HepG2 (cell line): ENCODE measurements at regions not wholly inside any gene's neighbourhood (a gene's known extent, or its start where the extent isn't known, plus 50 kb on each side); places are given as distances from the start of the nearest gene placed in this dataset.

Experiments
- ATAC-seq: fragments of 200-7000 bp; cut with Tn5 transposase; 3 replicates; pipeline ENCODE4 v1.9.1; 2020; ENCODE audit warnings: mild to moderate bottlenecking, moderate library complexity
- BruUV-seq: library from RNA; stranded (reverse); fragments of 400-500 nt; replicated peaks from 2 replicates; lab custom pipeline; 2021; lab: Mats Ljungman, UMichigan
- CTCF ChIA-PET: fragments of 300-600 bp; formaldehyde crosslinking; extraction: SDS; loops from one replicate; lab custom pipeline; 2021; ENCODE audit warnings: low total read pairs, inconsistent platforms, low intra/inter-chr PET ratio; lab: Yijun Ruan, JAX
- POLR2A ChIA-PET: fragments of 350-600 bp; sonication (Branson Sonifier 250); formaldehyde crosslinking; loops from one replicate; lab custom pipeline; 2020; ENCODE audit warnings: antibody characterized with exemption, inconsistent platforms; lab: Yijun Ruan, JAX
- DNase-seq: peaks from one replicate; pipeline ENCODE4 v3.0.0-alpha.2; 2015; ENCODE audit warnings: low spot score
- FAIRE-seq: peaks from 3 replicates; lab custom pipeline; 2011; peaks lifted over from hg19 to GRCh38; lab: Jason Lieb, UNC
- H2AFZ ChIP-seq: one replicate; pipeline ENCODE4 v1.6.1; 2011; ENCODE audit warnings: low read length, inconsistent platforms
- H3K27ac ChIP-seq: fragments of 300-600 bp; 3 replicates; pipeline ENCODE4 v1.8.0; 2011; ENCODE audit warnings: mixed run types, mild to moderate bottlenecking, mixed read lengths, low read length, inconsistent platforms; ENCODE audit not compliant: insufficient read depth; ENCODE audit errors: extremely low read length
- H3K27me3 ChIP-seq, 2 experiments: fragments of 200-600 bp in 1 of 2; 2 replicates in 1 of 2; 3 replicates in 1 of 2; pipeline versions ENCODE4 v1.6.0 to v1.8.0; 2011; ENCODE audit warnings: low read length in 2 of 2, mild to moderate bottlenecking in 2 of 2, moderate library complexity in 2 of 2, inconsistent platforms in 1 of 2; ENCODE audit not compliant: insufficient read depth in 2 of 2, control insufficient read depth in 1 of 2
- H3K36me3 ChIP-seq, 2 experiments: fragments of 200-600 bp in 1 of 2; replicated peaks in 1 of 2; 2 replicates in 1 of 2; 3 replicates in 1 of 2; pipeline versions ENCODE4 v1.5.1 to v1.8.0; 2011; ENCODE audit warnings: low read length in 2 of 2, inconsistent platforms in 1 of 2; ENCODE audit not compliant: insufficient read depth in 2 of 2, control insufficient read depth in 1 of 2
- H3K4me1 ChIP-seq: 2 replicates; pipeline ENCODE4 v1.5.1; 2012; ENCODE audit warnings: low read length, inconsistent platforms; ENCODE audit not compliant: insufficient read depth
- H3K4me2 ChIP-seq: 2 replicates; pipeline ENCODE4 v1.6.0; 2011; ENCODE audit warnings: low read depth, low read length, inconsistent platforms
- H3K4me3 ChIP-seq, 3 experiments: fragments of 200-600 bp in 1 of 3; sonication (generic), shearing (Covaris generic) in 1 of 3; replicated peaks in 1 of 3; 2 replicates each; pipeline ENCODE4 v1.5.1; 2011 to 2016; ENCODE audit warnings: low read length in 3 of 3, inconsistent platforms in 2 of 3, low read depth in 2 of 3, mild to moderate bottlenecking in 2 of 3, control low read depth in 1 of 3, mixed read lengths in 1 of 3; ENCODE audit not compliant: insufficient read depth in 1 of 3
- H3K79me2 ChIP-seq: one replicate; pipeline ENCODE4 v1.6.1; 2011; ENCODE audit warnings: low read length, inconsistent platforms; ENCODE audit not compliant: insufficient read depth
- H3K9ac ChIP-seq: 2 replicates; pipeline ENCODE4 v1.6.0; 2011; ENCODE audit warnings: mild to moderate bottlenecking, low read depth, low read length, inconsistent platforms; ENCODE audit not compliant: insufficient read depth
- H3K9me3 ChIP-seq: 2 replicates; pipeline ENCODE4 v1.5.1; 2012; ENCODE audit warnings: mild to moderate bottlenecking, low read length
- H4K20me1 ChIP-seq: 2 replicates; pipeline ENCODE4 v1.6.0; 2011; ENCODE audit warnings: inconsistent platforms, mild to moderate bottlenecking, low read length, moderate library complexity; ENCODE audit not compliant: insufficient read depth
- SKI ChIP-seq: fragments of 450-650 bp; IDR thresholded peaks from one replicate; pipeline ENCODE4 v1.6.1; 2018; ENCODE audit warnings: mild to moderate bottlenecking; ENCODE audit not compliant: partially characterized antibody
- XBP1 ChIP-seq: sonication (generic); formaldehyde crosslinking; IDR thresholded peaks from 2 replicates; pipeline ENCODE4 v1.5.0; 2020; ENCODE audit warnings: missing genetic modification reagents
- ZNF136 ChIP-seq: sonication (generic); formaldehyde crosslinking; IDR thresholded peaks from 2 replicates; pipeline ENCODE4 v1.8.1; 2022; ENCODE audit warnings: low read depth, mild to moderate bottlenecking, moderate library complexity, missing genetic modification reagents
- ZNF644 ChIP-seq: IDR thresholded peaks from 2 replicates; pipeline ENCODE4 v1.6.1; 2016; ENCODE audit warnings: low read depth
- WGBS: methylation state at CpG from one replicate; pipeline ENCODE4 v1.1.6; 2017; ENCODE audit warnings: low lambda C conversion rate; 5-methylcytosine and 5-hydroxymethylcytosine counted together
- in situ Hi-C: cut with HindIII; loops from 2 replicates; pipeline ENCODE4 v1.10.0; 2017; ENCODE audit warnings: low pct_unique_long_range_greater_than_20kb; ENCODE audit not compliant: extremely low pct_ligation_motif_present
- intact Hi-C: fragments of 100-400 bp; cut with micrococcal nuclease; formaldehyde crosslinking; loops from one replicate; pipeline ENCODE4 v1.10.0; 2022; ENCODE audit not compliant: unreplicated experiment
- TF ChIP-seq, protein P1 (sequence below): sonication (generic); formaldehyde crosslinking; conservative IDR thresholded peaks from 2 replicates; pipeline ENCODE4 v1.4.0; 2020; ENCODE audit warnings: missing genetic modification reagents
- TF ChIP-seq, protein P2 (sequence below): sonication (generic); formaldehyde crosslinking; IDR thresholded peaks from 2 replicates; pipeline ENCODE4 v1.5.1; 2020; ENCODE audit warnings: missing genetic modification reagents, mild to moderate bottlenecking, borderline replicate concordance

DNA sequence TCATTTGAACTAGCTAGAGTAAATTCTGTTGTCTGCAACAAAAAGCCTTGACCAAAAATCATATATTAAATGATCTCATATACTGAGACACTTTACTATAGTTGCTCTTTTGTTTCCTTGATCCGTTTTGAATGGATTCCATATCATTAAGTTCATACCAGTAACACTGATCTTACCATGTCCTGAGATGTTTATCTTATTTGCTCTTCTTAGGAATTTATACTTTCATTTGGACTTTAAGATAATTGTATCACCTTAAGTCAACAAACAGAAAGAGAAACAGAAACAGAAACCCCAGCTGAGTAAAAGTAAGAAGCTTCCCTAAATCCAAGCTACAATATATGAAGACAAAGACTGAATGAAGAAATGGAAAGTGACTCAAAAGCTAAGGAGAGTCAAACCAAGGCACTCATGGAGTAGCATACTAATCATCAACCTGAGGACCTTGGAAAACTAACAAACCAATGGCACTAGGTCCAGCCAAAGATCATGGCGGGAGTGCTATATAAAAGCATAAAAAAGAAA lies 106.5 kb upstream of the COX10 start:
- 57% methylated on average over 2 of the region's 2 CpGs for WGBS

More for the DNA sequence above, 106.5 kb upstream of the COX10 start:
- no peaks in the 10 kb centered on the region for H4K20me1 ChIP-seq
- CTCF ChIA-PET: no interaction called here
- no peaks in the 10 kb centered on the region for H3K9me3 ChIP-seq
- H3K27me3 ChIP-seq: no peaks in the 10 kb centered on the region
- H3K79me2 ChIP-seq: no peaks in the 10 kb centered on the region
- no TSS peak for BruUV-seq
- no peak overlapping the region for H2AFZ ChIP-seq
- in situ Hi-C loops: no loop called here
- no peaks in the 10 kb centered on the region; the same call in 1 of the 2 replicates for H3K4me1 ChIP-seq
- no peak for FAIRE-seq
- intact Hi-C loops: no loop called here
- POLR2A ChIA-PET: no interaction called here
- no peak for DNase-seq
- no peak overlapping the region for H3K9ac ChIP-seq
- ATAC-seq: no peak
- TF ChIP-seq SKI (no peak), ZNF136 (CRISPR knock-in tag) (no peak), XBP1 (CRISPR knock-in tag) (no peak), ZNF644 (CRISPR knock-in tag) (no peak)
- TF ChIP-seq, protein P1, sequence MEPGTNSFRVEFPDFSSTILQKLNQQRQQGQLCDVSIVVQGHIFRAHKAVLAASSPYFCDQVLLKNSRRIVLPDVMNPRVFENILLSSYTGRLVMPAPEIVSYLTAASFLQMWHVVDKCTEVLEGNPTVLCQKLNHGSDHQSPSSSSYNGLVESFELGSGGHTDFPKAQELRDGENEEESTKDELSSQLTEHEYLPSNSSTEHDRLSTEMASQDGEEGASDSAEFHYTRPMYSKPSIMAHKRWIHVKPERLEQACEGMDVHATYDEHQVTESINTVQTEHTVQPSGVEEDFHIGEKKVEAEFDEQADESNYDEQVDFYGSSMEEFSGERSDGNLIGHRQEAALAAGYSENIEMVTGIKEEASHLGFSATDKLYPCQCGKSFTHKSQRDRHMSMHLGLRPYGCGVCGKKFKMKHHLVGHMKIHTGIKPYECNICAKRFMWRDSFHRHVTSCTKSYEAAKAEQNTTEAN (CRISPR knock-in tag): no peak
- TF ChIP-seq, protein P2, sequence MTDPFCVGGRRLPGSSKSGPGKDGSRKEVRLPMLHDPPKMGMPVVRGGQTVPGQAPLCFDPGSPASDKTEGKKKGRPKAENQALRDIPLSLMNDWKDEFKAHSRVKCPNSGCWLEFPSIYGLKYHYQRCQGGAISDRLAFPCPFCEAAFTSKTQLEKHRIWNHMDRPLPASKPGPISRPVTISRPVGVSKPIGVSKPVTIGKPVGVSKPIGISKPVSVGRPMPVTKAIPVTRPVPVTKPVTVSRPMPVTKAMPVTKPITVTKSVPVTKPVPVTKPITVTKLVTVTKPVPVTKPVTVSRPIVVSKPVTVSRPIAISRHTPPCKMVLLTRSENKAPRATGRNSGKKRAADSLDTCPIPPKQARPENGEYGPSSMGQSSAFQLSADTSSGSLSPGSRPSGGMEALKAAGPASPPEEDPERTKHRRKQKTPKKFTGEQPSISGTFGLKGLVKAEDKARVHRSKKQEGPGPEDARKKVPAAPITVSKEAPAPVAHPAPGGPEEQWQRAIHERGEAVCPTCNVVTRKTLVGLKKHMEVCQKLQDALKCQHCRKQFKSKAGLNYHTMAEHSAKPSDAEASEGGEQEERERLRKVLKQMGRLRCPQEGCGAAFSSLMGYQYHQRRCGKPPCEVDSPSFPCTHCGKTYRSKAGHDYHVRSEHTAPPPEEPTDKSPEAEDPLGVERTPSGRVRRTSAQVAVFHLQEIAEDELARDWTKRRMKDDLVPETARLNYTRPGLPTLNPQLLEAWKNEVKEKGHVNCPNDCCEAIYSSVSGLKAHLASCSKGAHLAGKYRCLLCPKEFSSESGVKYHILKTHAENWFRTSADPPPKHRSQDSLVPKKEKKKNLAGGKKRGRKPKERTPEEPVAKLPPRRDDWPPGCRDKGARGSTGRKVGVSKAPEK (CRISPR knock-in tag): no peak
- TF ChIP-seq, all 625 proteins: peak for 0
- Histone ChIP-seq H3K27ac (no peak overlapping the region), H3K4me2 (no peak overlapping the region), H3K36me3 (no peaks in the 10 kb centered on the region), H3K4me3 (no peak overlapping the region)
